ENCODE measurements at regions not wholly inside any gene's neighbourhood (a gene's known extent, or its start where the extent isn't known, plus 50 kb on each side); places are given as distances from the start of the nearest gene placed in this dataset.

GRCh38 chr2:236840857-236841256, 244.8 kb upstream of the COPS8 start:
- Histone ChIP-seq H3K36me3 (ENCODE audit: insufficient read depth, low read length) (no peaks in the 10 kb centered on the region), H3K27ac (ENCODE audit: low read depth in 1 of 2, low read length in 2 of 2) (no peak overlapping the region), H3K4me3 (ENCODE audit: low read length) (no peak overlapping the region), H3K4me1 (ENCODE audit: insufficient read depth, low read length) (no peaks in the 10 kb centered on the region), H3K27me3 (ENCODE audit: control insufficient read depth in 1 of 2, insufficient read depth in 2 of 2, low read length in 2 of 2) (no peaks in the 10 kb centered on the region), H3K9me3 (ENCODE audit: control insufficient read depth in 1 of 2, insufficient read depth in 1 of 2, low read length in 2 of 2) (peaks cover 0 to 8% of the 10 kb centered on the region in 2 experiments)
- intact Hi-C loops (cut with DNase I, micrococcal nuclease): no loop called here
- no peak for DNase-seq
- ChIA-PET CTCF (no interaction called here), POLR2A (no interaction called here)
- Mint-ChIP-seq H3K9me3 (no peaks in the 10 kb centered on the region), H3K27ac (no peak overlapping the region), H3K36me3 (ENCODE audit: low read depth) (no peaks in the 10 kb centered on the region), H3K4me1 (ENCODE audit: low read depth) (no peaks in the 10 kb centered on the region), H3K4me3 (no peak overlapping the region), H3K27me3 (peaks cover 6% of the 10 kb centered on the region)
- no peak for TF ChIP-seq CTCF (IDR thresholded peaks at IDR 0.05)
- ATAC-seq (ENCODE audit: poor library complexity): no peak

- Mint-ChIP-seq H3K4me1 (ENCODE audit: low read depth) (no peaks in the 10 kb centered on the region), H3K9me3 (no peaks in the 10 kb centered on the region), H3K27me3 (peaks cover 6% of the 10 kb centered on the region), H3K4me3 (no peak overlapping the region), H3K36me3 (ENCODE audit: low read depth) (no peaks in the 10 kb centered on the region), H3K27ac (no peak overlapping the region)
- intact Hi-C loops (cut with DNase I, micrococcal nuclease): no loop called here
- no peak for TF ChIP-seq CTCF (IDR thresholded peaks at IDR 0.05)
- H3K4me3 ChIP-seq (ENCODE audit: low read length): no peak overlapping the region
- DNase-seq (no peak), ATAC-seq (ENCODE audit: poor library complexity) (no peak)
- H3K27ac ChIP-seq (ENCODE audit: low read depth in 1 of 2, low read length in 2 of 2): no peak overlapping the region
- CTCF ChIA-PET: no interaction called here
- H3K27me3 ChIP-seq (ENCODE audit: control insufficient read depth in 1 of 2, insufficient read depth in 2 of 2, low read length in 2 of 2): no peaks in the 10 kb centered on the region
- no peaks in the 10 kb centered on the region for H3K4me1 ChIP-seq (ENCODE audit: insufficient read depth, low read length)
- H3K36me3 ChIP-seq (ENCODE audit: insufficient read depth, low read length): no peaks in the 10 kb centered on the region
- POLR2A ChIA-PET: no interaction called here
- peaks cover 0 to 8% of the 10 kb centered on the region in 2 experiments for H3K9me3 ChIP-seq (ENCODE audit: control insufficient read depth in 1 of 2, insufficient read depth in 1 of 2, low read length in 2 of 2)
Observed at GRCh38 chr2:236841389-236841788, 244.3 kb upstream of the COPS8 start.

DNA sequence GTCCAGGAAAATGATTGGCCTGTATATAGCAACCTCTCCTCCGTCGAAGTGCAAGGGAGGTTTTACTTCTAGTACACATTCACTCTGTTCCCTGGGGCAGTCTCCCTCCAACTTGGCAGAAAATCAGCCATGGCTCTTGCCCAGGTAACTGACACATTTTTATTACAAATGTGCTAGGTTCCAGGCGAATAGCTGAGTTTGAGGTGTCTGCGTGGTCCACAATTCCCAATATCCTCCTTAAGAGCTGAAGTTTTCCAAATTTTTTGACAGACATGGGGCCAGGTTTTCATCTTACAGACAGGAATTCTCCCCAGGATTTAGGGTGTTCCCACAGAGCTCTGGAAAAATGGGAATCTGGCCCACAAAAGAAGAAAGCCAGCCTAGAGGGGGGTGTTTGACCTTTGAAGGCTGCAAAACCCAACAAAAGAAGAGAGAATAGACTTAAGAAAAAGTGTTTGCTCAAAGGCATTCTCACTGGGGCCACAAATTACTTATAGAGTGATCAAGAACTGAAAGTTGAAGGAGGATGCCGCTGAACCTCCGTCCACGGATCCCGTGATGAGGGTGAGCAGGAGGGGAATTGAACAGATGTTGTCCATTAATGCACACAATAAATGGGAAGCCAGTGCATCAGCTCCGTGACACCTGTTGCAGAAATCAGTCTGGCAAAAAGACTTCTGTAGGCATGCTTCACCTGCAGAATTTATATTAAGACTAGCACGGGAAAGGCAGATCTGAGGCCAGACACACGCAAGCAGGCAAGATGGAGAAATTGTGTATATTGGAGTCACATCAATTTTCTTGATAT, 242.3 kb upstream of the COPS8 start:
- Mint-ChIP-seq H3K4me1 (ENCODE audit: low read depth) (no peaks in the 10 kb centered on the region), H3K4me3 (no peak overlapping the region), H3K27ac (no peak overlapping the region), H3K27me3 (peaks cover 6% of the 10 kb centered on the region), H3K9me3 (no peaks in the 10 kb centered on the region), H3K36me3 (ENCODE audit: low read depth) (no peaks in the 10 kb centered on the region)
- H3K27me3 ChIP-seq (ENCODE audit: control insufficient read depth in 1 of 2, insufficient read depth in 2 of 2, low read length in 2 of 2): no peaks in the 10 kb centered on the region
- CTCF ChIA-PET: no interaction called here
- no peaks in the 10 kb centered on the region for H3K4me1 ChIP-seq (ENCODE audit: insufficient read depth, low read length)
- peaks cover 0 to 10% of the 10 kb centered on the region in 2 experiments for H3K9me3 ChIP-seq (ENCODE audit: control insufficient read depth in 1 of 2, insufficient read depth in 1 of 2, low read length in 2 of 2)
- TF ChIP-seq CTCF (IDR thresholded peaks at IDR 0.05): no peak
- no peak overlapping the region for H3K27ac ChIP-seq (ENCODE audit: low read depth in 1 of 2, low read length in 2 of 2)
- intact Hi-C loops (cut with DNase I, micrococcal nuclease): no loop called here
- no peaks in the 10 kb centered on the region for H3K36me3 ChIP-seq (ENCODE audit: insufficient read depth, low read length)
- POLR2A ChIA-PET: no interaction called here
- H3K4me3 ChIP-seq (ENCODE audit: low read length): no peak overlapping the region
- ATAC-seq (ENCODE audit: poor library complexity) (no peak), DNase-seq (no peak)

Data from CD4-positive, alpha-beta T cell (primary cell).